ENCODE measurements at regions not wholly inside any gene's neighbourhood (a gene's known extent, or its start where the extent isn't known, plus 50 kb on each side); places are given as distances from the start of the nearest gene placed in this dataset.

DNA sequence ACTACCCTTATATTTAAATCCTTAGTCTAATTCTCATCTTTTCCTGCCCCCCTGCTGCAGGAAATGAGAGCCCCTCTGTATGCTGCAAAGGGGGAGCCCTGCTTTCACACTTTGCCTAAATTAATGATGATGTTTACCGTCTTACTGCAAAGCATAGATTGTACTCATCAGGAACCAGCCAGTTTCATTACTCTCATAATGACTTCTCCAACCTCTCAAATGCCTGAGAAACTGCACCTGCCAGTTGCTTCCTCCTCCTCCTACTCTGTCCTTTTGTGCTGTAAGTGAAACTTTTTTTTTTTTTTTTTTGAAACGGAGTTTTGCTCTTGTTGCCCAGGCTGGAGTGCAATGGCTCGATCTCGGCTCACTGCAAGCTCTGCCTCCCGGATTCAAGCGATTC, 101.7 kb downstream of the ADSS2 start:
- TF ChIP-seq CTCF (IDR thresholded peaks at IDR 0.05; ENCODE audit: low read depth, low read length, missing input control) (no peak), JUND (IDR thresholded peaks at IDR 0.05) (no peak), TAF1 (conservative IDR thresholded peaks at IDR 0.05) (no peak), HNF4A (conservative IDR thresholded peaks at IDR 0.05) (no peak), REST (IDR thresholded peaks at IDR 0.05) (no peak), RAD21 (IDR thresholded peaks at IDR 0.05) (no peak), ATF3 (IDR thresholded peaks at IDR 0.05) (no peak), FOXA1 (IDR thresholded peaks at IDR 0.05) (no peak), SP1 (IDR thresholded peaks at IDR 0.05) (no peak), EGR1 (IDR thresholded peaks at IDR 0.05; ENCODE audit: low read depth in 2 of 2) (no peak), GABPA (IDR thresholded peaks at IDR 0.05 in 1 of 2, conservative IDR thresholded peaks at IDR 0.05 in 1 of 2) (no peak)
- TF ChIP-seq, protein P1, sequence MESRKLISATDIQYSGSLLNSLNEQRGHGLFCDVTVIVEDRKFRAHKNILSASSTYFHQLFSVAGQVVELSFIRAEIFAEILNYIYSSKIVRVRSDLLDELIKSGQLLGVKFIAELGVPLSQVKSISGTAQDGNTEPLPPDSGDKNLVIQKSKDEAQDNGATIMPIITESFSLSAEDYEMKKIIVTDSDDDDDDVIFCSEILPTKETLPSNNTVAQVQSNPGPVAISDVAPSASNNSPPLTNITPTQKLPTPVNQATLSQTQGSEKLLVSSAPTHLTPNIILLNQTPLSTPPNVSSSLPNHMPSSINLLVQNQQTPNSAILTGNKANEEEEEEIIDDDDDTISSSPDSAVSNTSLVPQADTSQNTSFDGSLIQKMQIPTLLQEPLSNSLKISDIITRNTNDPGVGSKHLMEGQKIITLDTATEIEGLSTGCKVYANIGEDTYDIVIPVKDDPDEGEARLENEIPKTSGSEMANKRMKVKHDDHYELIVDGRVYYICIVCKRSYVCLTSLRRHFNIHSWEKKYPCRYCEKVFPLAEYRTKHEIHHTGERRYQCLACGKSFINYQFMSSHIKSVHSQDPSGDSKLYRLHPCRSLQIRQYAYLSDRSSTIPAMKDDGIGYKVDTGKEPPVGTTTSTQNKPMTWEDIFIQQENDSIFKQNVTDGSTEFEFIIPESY (IDR thresholded peaks at IDR 0.05): no peak

Data from liver (tissue), 3 donors.